Retinal pigment epithelial cell (primary cell): ENCODE measurements at regions not wholly inside any gene's neighbourhood (a gene's known extent, or its start where the extent isn't known, plus 50 kb on each side); places are given as distances from the start of the nearest gene placed in this dataset.
"Not testable (repeated sequence)": the region's sequence is repeated elsewhere in the genome, so short reads cannot be mapped to it uniquely, and the experiment has no call there.

Experiments
- DNase-seq: peaks from one replicate; pipeline ENCODE4 v3.0.0-alpha.2; 2010; ENCODE audit warnings: low read depth
- H3K4me3 ChIP-seq: 2 replicates; pipeline ENCODE4 v1.5.1; 2011; ENCODE audit warnings: mild to moderate bottlenecking, low read length, control low read depth, moderate library complexity
- TF ChIP-seq, protein P1 (sequence below): conservative IDR thresholded peaks from 2 replicates; pipeline ENCODE4 v1.5.1; 2011; ENCODE audit warnings: low read depth, low read length, control low read depth, inconsistent platforms

DNA sequence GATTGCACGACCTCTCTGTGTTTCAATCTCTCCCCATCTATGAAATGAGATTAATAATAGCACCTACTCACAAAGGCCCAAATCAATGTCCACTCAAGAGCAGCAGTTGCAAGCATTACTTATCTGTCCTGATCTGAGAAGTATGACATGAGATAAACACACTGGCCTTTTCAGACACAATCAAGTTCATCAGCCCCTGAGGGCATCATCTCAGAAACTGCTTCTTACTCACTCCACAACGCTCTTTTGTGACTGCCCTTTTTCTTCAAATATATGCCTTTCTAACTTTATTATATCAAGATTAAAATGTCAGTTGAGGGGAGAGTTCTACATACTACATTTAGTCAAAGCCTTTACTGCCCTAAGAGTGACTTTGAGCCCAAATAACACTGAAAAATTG, 371.9 kb upstream of the SPAG17 start:
- DNase-seq: no peak
- no peak overlapping the region for H3K4me3 ChIP-seq
- TF ChIP-seq, protein P1, sequence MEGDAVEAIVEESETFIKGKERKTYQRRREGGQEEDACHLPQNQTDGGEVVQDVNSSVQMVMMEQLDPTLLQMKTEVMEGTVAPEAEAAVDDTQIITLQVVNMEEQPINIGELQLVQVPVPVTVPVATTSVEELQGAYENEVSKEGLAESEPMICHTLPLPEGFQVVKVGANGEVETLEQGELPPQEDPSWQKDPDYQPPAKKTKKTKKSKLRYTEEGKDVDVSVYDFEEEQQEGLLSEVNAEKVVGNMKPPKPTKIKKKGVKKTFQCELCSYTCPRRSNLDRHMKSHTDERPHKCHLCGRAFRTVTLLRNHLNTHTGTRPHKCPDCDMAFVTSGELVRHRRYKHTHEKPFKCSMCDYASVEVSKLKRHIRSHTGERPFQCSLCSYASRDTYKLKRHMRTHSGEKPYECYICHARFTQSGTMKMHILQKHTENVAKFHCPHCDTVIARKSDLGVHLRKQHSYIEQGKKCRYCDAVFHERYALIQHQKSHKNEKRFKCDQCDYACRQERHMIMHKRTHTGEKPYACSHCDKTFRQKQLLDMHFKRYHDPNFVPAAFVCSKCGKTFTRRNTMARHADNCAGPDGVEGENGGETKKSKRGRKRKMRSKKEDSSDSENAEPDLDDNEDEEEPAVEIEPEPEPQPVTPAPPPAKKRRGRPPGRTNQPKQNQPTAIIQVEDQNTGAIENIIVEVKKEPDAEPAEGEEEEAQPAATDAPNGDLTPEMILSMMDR: no peak

DNA sequence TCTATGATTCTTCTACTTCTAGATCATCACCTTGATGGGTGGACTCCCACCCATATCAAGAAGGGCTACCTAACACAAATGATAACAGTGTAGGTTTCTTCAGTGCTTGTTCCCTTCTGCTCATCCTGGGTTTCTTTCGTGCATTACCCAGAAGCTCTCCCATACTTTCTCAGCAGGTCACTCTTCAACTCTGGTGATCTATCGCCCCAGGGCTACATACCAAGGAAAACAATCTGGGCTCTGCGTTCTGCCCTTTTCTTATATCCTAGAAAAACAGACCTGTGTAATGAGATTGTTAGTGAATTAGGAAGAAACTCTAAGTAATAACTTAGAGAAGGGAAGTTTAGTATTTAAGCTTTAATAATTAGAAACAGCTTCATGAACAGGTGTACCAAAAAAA, 370.6 kb upstream of the SPAG17 start:
- no peak overlapping the region for H3K4me3 ChIP-seq
- TF ChIP-seq, protein P1: no peak
- no peak for DNase-seq

DNA sequence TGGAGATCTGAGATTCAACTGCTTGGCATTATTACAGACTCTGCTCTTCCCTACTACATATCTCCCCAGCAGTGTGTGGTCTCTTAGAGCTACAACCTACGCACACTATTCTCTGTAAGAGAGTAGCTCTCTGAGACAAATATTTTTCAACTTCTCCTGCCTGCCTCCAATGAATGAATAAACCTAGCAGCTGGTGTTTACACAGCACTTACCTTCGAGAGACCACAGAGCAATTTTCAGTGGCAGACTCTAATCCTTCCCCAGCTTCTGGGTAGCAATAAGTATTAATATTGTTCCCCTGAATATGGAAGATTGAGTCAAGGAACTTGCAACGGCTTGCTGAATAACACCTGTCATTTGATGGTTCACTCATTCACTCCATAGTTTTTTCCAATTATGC, 350.9 kb upstream of the SPAG17 start:
- TF ChIP-seq, protein P1: no peak
- no peak for DNase-seq

DNA sequence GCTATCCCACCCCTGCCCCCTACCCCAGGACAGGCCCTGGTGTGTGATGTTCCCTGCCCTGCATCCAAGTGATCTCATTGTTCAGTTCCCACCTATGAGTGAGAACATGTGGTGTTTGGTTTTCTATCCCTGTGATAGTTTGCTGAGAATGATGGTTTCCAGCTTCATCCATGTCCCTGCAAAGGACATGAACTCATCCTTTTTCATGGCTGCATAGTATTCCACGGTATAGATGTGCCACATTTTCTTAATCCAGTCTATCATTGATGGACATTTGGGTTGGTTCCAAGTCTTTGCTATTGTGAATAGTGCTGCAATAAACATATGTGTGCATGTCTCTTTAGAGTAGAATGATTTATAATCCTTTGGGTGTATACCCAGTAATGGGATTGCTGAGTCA, 326.9 kb upstream of the SPAG17 start:
- not testable (repeated sequence) for DNase-seq, H3K4me3 ChIP-seq

More for the DNA sequence above, 350.9 kb upstream of the SPAG17 start:
- H3K4me3 ChIP-seq: no peak overlapping the region

DNA sequence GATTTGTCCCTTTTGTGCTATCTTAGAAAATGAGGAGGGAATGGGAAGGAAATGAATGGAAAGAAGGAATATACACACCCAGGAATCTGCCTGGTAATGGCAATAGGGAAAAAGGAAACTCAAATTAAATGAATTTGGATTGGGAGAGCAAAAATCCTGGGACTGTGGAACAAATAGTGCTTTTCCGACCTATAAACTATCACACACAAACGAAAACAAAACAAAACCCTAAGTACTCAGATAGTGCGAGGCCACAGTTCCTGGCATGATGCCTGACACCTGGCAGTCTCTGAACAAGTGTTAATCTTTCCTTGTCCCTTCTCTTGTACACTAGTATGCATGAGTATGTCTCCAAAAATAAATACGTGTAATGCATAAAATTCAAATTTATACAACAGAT, 319.8 kb upstream of the SPAG17 start:
- DNase-seq: no peak
- TF ChIP-seq, protein P1: no peak
- no peak overlapping the region for H3K4me3 ChIP-seq

DNA sequence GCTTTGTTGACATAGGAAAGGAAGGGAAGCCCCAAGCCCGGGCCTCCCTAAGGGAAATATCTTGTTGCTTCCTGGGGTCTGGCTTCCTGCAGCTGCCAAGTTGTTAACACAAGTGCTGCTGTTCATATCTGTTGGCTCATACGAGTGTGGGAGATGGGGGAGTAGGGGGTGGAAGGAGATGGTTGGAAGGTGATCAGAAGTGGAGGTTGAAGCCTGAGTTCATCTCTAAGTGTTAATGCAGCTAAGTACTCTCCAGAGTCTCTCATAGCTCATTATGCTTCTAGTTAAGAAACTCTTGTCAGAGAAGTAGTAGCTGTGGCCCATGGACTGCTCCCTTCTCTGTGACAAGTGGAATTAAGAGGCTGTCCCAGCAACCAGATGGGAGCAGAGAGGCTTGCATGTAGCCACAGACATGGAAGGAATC, 319.2 kb upstream of the SPAG17 start:
- no peak overlapping the region for H3K4me3 ChIP-seq
- TF ChIP-seq, protein P1: no peak
- DNase-seq: no peak

DNA sequence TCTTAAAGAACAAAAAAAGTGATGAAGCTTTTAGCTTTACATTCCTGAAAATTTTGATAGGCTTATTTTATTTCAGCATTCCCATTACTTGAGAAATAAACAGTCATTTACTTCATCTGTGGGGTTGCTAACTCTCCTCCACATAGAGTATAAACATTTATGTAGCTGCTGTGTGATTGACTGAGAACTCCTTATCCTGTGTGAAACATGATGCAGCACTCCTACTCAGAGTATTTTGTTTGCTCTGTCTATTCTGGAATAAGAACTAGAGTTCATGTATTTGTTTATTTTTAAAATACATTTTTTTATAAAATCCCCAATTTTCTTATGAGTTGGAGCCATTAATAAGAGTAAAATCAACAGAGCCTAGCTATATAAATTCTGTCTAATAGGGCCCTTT, 318.7 kb upstream of the SPAG17 start:
- no peak for DNase-seq
- H3K4me3 ChIP-seq: no peak overlapping the region
- TF ChIP-seq, protein P1: no peak

DNA sequence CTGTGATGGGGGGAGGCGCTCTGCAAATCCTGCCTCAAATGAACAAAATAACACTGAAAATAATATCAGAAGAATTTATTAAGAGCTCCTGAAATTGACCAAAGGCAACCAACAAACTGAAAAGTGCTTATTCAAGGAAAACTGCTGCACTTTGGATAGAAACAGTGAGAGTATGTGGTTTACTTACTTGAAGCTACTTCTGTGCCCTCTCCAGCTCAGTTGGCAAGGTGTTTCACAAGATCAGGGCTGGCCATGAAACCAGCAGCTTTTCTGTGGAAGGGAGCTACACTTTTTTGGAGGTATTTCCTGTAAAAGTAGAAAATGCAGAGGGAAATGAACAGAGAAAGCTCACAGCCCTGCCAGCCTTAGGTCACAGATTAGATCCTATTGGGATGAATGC, 310.0 kb upstream of the SPAG17 start:
- no peak for DNase-seq
- TF ChIP-seq, protein P1: no peak
- no peak overlapping the region for H3K4me3 ChIP-seq
